ENCODE measurements at regions not wholly inside any gene's neighbourhood (a gene's known extent, or its start where the extent isn't known, plus 50 kb on each side); places are given as distances from the start of the nearest gene placed in this dataset.

- TF ChIP-seq POLR2A (IDR thresholded peaks at IDR 0.05; ENCODE audit: low read depth, low read length) (no peak), CTCF (IDR thresholded peaks at IDR 0.05; ENCODE audit: extremely low read depth in 1 of 2, insufficient read depth in 1 of 2, low read depth in 1 of 2, low read length in 2 of 2) (no peak), POLR2AphosphoS5 (IDR thresholded peaks at IDR 0.05; ENCODE audit: insufficient read depth, low read depth, low read length) (no peak), FOS (IDR thresholded peaks at IDR 0.05; ENCODE audit: borderline replicate concordance, insufficient read depth, low read length) (no peak), EZH2 (IDR thresholded peaks at IDR 0.05; ENCODE audit: borderline replicate concordance, low read depth, low read length, severe bottlenecking) (no peak), MAX (IDR thresholded peaks at IDR 0.05; ENCODE audit: insufficient read depth, insufficient read length) (no peak), JUN (IDR thresholded peaks at IDR 0.05; ENCODE audit: borderline replicate concordance, insufficient read depth, insufficient read length, low read depth) (no peak)
Measured at GRCh38 chr6:134510142-134510541, 192.2 kb upstream of the SGK1 start.

All from endothelial cell of umbilical vein (primary cell).